Parathyroid adenoma (tissue), 2 donors: ENCODE measurements at regions not wholly inside any gene's neighbourhood (a gene's known extent, or its start where the extent isn't known, plus 50 kb on each side); places are given as distances from the start of the nearest gene placed in this dataset.

Source experiments
- H2AFZ ChIP-seq: fragments of 300-600 bp; sonication (generic); one replicate; pipeline ENCODE4 v1.7.0; 2017; ENCODE audit warnings: antibody characterized with exemption, mild to moderate bottlenecking
- H3K27ac ChIP-seq: fragments of 300-600 bp; sonication (generic); one replicate; pipeline ENCODE4 v1.7.0; 2017
- H3K27me3 ChIP-seq: fragments of 300-600 bp; sonication (generic); one replicate; pipeline ENCODE4 v1.7.0; 2017; ENCODE audit warnings: low read length; ENCODE audit not compliant: control insufficient read depth, insufficient read depth
- H3K36me3 ChIP-seq: fragments of 300-600 bp; sonication (generic); one replicate; pipeline ENCODE4 v1.7.0; 2017; ENCODE audit warnings: low read length; ENCODE audit not compliant: control insufficient read depth, insufficient read depth
- H3K4me1 ChIP-seq: fragments of 300-600 bp; sonication (generic); one replicate; pipeline ENCODE4 v1.7.0; 2017; ENCODE audit warnings: control low read depth
- H3K4me2 ChIP-seq: fragments of 300-600 bp; sonication (generic); one replicate; pipeline ENCODE4 v1.7.0; 2017; ENCODE audit warnings: low read length
- H3K4me3 ChIP-seq: fragments of 300-600 bp; sonication (generic); one replicate; pipeline ENCODE4 v1.7.0; 2017; ENCODE audit warnings: low read depth, low read length
- H3K79me2 ChIP-seq: fragments of 300-600 bp; sonication (generic); one replicate; pipeline ENCODE4 v1.7.0; 2017; ENCODE audit warnings: control low read depth
- H3K9ac ChIP-seq: fragments of 300-600 bp; sonication (generic); one replicate; pipeline ENCODE4 v1.7.0; 2017; ENCODE audit warnings: mild to moderate bottlenecking
- H3K9me3 ChIP-seq: fragments of 300-600 bp; sonication (generic); one replicate; pipeline ENCODE4 v1.7.0; 2017; ENCODE audit warnings: low read length; ENCODE audit not compliant: control insufficient read depth
- CTCF ChIP-seq: fragments of 300-600 bp; sonication (generic); IDR thresholded peaks from one replicate; pipeline ENCODE4 v1.7.0; 2017; ENCODE audit warnings: antibody characterized with exemption, mild to moderate bottlenecking
- donor health status: primary hyperparathyroidism.

GRCh38 chr12:38556647-38557046 is 240.1 kb downstream of the ALG10B start:
- Histone ChIP-seq H3K27me3 (no peaks in the 10 kb centered on the region), H3K9me3 (no peaks in the 10 kb centered on the region), H3K36me3 (no peaks in the 10 kb centered on the region), H3K27ac (no peak overlapping the region), H3K4me3 (no peak overlapping the region), H2AFZ (no peak overlapping the region), H3K4me2 (peak overlapping the region; percentile 31), H3K9ac (no peak overlapping the region), H3K4me1 (no peaks in the 10 kb centered on the region), H3K79me2 (no peaks in the 10 kb centered on the region)
- no peak for TF ChIP-seq CTCF

GRCh38 chr12:38585086-38585485 is 268.5 kb downstream of the ALG10B start:
- no peak overlapping the region for H2AFZ ChIP-seq
- H3K4me1 ChIP-seq, result no peaks in the 10 kb centered on the region
- no peak overlapping the region for H3K27ac ChIP-seq
- no peaks in the 10 kb centered on the region for H3K9me3 ChIP-seq
- no peak for TF ChIP-seq CTCF
- no peak overlapping the region for H3K4me2 ChIP-seq
- H3K27me3 ChIP-seq, result no peaks in the 10 kb centered on the region
- H3K9ac ChIP-seq, result no peak overlapping the region
- no peak overlapping the region for H3K4me3 ChIP-seq
- H3K79me2 ChIP-seq, result no peaks in the 10 kb centered on the region
- H3K36me3 ChIP-seq, result no peaks in the 10 kb centered on the region

GRCh38 chr12:38586789-38587188 is 270.2 kb downstream of the ALG10B start:
- Histone ChIP-seq H3K4me2 (no peak overlapping the region), H3K36me3 (no peaks in the 10 kb centered on the region), H3K27ac (no peak overlapping the region), H3K9me3 (no peaks in the 10 kb centered on the region), H3K79me2 (no peaks in the 10 kb centered on the region), H3K4me1 (no peaks in the 10 kb centered on the region), H2AFZ (no peak overlapping the region), H3K9ac (no peak overlapping the region), H3K4me3 (no peak overlapping the region), H3K27me3 (no peaks in the 10 kb centered on the region)
- TF ChIP-seq CTCF, result no peak

GRCh38 chr12:38587594-38587993 is 271.0 kb downstream of the ALG10B start:
- TF ChIP-seq CTCF, result no peak

GRCh38 chr12:38588624-38589305 is 272.2 kb downstream of the ALG10B start:
- Histone ChIP-seq H3K36me3 (no peaks in the 10 kb centered on the region), H3K79me2 (no peaks in the 10 kb centered on the region), H3K4me1 (no peaks in the 10 kb centered on the region), H3K4me3 (peak overlapping the region; percentile 38), H3K9ac (no peak overlapping the region), H3K9me3 (no peaks in the 10 kb centered on the region), H2AFZ (no peak overlapping the region), H3K27ac (no peak overlapping the region), H3K4me2 (peak overlapping the region; percentile 33), H3K27me3 (no peaks in the 10 kb centered on the region)
- no peak for TF ChIP-seq CTCF

More at GRCh38 chr12:38587594-38587993, 271.0 kb downstream of the ALG10B start:
- Histone ChIP-seq H3K4me2 (no peak overlapping the region), H3K9me3 (no peaks in the 10 kb centered on the region), H3K79me2 (no peaks in the 10 kb centered on the region), H3K4me3 (no peak overlapping the region), H3K27ac (no peak overlapping the region), H2AFZ (no peak overlapping the region), H3K4me1 (no peaks in the 10 kb centered on the region), H3K36me3 (no peaks in the 10 kb centered on the region), H3K27me3 (no peaks in the 10 kb centered on the region), H3K9ac (no peak overlapping the region)
